Suprapubic skin (tissue), 4 donors: ENCODE measurements at regions not wholly inside any gene's neighbourhood (a gene's known extent, or its start where the extent isn't known, plus 50 kb on each side); places are given as distances from the start of the nearest gene placed in this dataset.

Source experiments
- DNase-seq, 2 donors: peaks; one replicate each; pipeline ENCODE4 v3.0.0-alpha.2; 2019; ENCODE audit warnings: low spot score in 2 of 2
- H3K27ac ChIP-seq: fragments of 200-600 bp; sonication (generic); one replicate; pipeline ENCODE4 v1.5.1; 2019
- H3K27me3 ChIP-seq: fragments of 200-600 bp; sonication (generic); one replicate; pipeline ENCODE4 v1.5.1; 2019
- H3K36me3 ChIP-seq: fragments of 200-600 bp; sonication (generic); one replicate; pipeline ENCODE4 v1.5.1; 2019
- H3K4me1 ChIP-seq: fragments of 200-600 bp; sonication (generic); one replicate; pipeline ENCODE4 v1.5.1; 2019
- H3K4me3 ChIP-seq: fragments of 200-600 bp; sonication (generic); one replicate; pipeline ENCODE4 v1.5.1; 2019; ENCODE audit warnings: mild to moderate bottlenecking
- H3K9me3 ChIP-seq: fragments of 200-600 bp; sonication (generic); one replicate; pipeline ENCODE4 v1.5.1; 2019
- EP300 ChIP-seq: sonication (generic); formaldehyde crosslinking; IDR thresholded peaks from one replicate; pipeline ENCODE4 v1.6.1; 2017; ENCODE audit warnings: antibody characterized with exemption
- POLR2A ChIP-seq, 2 donors: fragments of 450-650 bp; IDR thresholded peaks; one replicate each; pipeline ENCODE4 v1.6.1; 2017; ENCODE audit warnings: antibody characterized with exemption in 2 of 2, mild to moderate bottlenecking in 2 of 2, moderate library complexity in 2 of 2
- POLR2AphosphoS5 ChIP-seq, 3 donors: sonication (generic); formaldehyde crosslinking; IDR thresholded peaks; one replicate each; pipeline ENCODE4 v1.6.1; 2017; ENCODE audit warnings: antibody characterized with exemption in 3 of 3
- WGBS: methylation state at CpG from one replicate; pipeline ENCODE4 v1.1.5; 2018; 5-methylcytosine and 5-hydroxymethylcytosine counted together
- TF ChIP-seq, protein P1 (sequence below), 2 donors: fragments of 200-600 bp in 1 of 2; fragments of 450-650 bp in 1 of 2; sonication (generic) in 1 of 2; IDR thresholded peaks; one replicate each; pipeline ENCODE4 v1.5.1; 2016 to 2019; ENCODE audit warnings: antibody characterized with exemption in 2 of 2, mild to moderate bottlenecking in 1 of 2, moderate library complexity in 1 of 2

- Histone ChIP-seq H3K4me1 (peaks cover 56% of the 10 kb centered on the region), H3K27me3 (no peaks in the 10 kb centered on the region), H3K27ac (peak overlapping the region; percentile 9), H3K36me3 (no peaks in the 10 kb centered on the region), H3K9me3 (no peaks in the 10 kb centered on the region), H3K4me3 (no peak overlapping the region)
- WGBS, result 92% methylated on average over 4 of the region's 4 CpGs
- DNase-seq, result no peak
- TF ChIP-seq POLR2AphosphoS5 (IDR thresholded peaks at IDR 0.05) (no peak), POLR2A (IDR thresholded peaks at IDR 0.05) (no peak), EP300 (no peak)
- TF ChIP-seq, protein P1, sequence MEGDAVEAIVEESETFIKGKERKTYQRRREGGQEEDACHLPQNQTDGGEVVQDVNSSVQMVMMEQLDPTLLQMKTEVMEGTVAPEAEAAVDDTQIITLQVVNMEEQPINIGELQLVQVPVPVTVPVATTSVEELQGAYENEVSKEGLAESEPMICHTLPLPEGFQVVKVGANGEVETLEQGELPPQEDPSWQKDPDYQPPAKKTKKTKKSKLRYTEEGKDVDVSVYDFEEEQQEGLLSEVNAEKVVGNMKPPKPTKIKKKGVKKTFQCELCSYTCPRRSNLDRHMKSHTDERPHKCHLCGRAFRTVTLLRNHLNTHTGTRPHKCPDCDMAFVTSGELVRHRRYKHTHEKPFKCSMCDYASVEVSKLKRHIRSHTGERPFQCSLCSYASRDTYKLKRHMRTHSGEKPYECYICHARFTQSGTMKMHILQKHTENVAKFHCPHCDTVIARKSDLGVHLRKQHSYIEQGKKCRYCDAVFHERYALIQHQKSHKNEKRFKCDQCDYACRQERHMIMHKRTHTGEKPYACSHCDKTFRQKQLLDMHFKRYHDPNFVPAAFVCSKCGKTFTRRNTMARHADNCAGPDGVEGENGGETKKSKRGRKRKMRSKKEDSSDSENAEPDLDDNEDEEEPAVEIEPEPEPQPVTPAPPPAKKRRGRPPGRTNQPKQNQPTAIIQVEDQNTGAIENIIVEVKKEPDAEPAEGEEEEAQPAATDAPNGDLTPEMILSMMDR (IDR thresholded peaks at IDR 0.05), result no peak
These were observed 93.1 kb downstream of the ZFP36L2 start for GRCh38 chr2:43133336-43133707.

- no peaks in the 10 kb centered on the region for H3K36me3 ChIP-seq
- H3K4me1 ChIP-seq, result peaks cover 62% of the 10 kb centered on the region
- no peak for TF ChIP-seq POLR2A (IDR thresholded peaks at IDR 0.05)
- no peak for TF ChIP-seq EP300
- TF ChIP-seq POLR2AphosphoS5 (IDR thresholded peaks at IDR 0.05), result no peak
- TF ChIP-seq, protein P1 (IDR thresholded peaks at IDR 0.05), result no peak
- H3K9me3 ChIP-seq, result no peaks in the 10 kb centered on the region
- H3K27ac ChIP-seq, result peak overlapping the region; percentile 85
- 75% methylated on average over 7 of the region's 12 CpGs for WGBS
- no peak overlapping the region for H3K4me3 ChIP-seq
- DNase-seq, result no peak
- H3K27me3 ChIP-seq, result no peaks in the 10 kb centered on the region
These were observed 93.6 kb downstream of the ZFP36L2 start for GRCh38 chr2:43132683-43133301.

DNA sequence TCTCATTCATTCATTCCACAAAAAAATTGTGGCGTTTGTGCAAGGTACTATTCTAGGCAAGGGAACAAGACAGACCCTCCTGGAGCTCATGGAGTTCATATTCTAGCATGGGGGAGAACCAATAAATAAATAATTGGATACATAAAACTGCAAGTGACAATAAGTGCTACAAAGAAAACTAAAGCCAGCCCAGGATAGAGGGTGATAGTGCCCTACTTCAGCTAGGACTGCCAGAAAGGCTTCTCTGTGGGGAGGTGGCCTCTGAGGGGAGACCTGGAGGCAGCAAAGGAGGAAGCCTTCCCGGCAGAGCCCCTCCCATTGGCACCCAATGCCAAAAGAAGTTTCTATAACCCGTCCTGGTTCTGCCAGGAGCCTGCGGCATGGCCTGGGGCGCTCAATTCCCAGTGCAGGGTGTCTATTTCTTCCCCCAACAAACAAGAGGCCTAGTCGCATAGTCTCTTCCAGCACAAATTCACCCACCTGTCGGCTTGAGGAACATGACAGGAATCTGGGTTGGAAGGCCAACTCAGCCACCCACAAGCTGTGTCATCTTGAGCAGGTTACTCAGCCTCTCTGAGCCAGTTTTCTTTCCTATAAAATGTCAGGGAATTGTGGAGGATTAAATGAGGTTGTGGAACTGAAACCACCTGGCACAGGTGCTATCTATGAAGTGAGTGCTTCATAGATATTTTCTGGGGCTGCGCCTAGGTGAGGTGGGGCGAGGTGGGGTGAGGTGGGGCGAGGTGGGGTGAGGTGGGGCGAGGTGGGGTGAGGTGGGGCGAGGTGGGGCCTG is 94.3 kb downstream of the ZFP36L2 start:
- WGBS, result 43% methylated on average over 10 of the region's 12 CpGs
- no peaks in the 10 kb centered on the region for H3K27me3 ChIP-seq
- no peaks in the 10 kb centered on the region for H3K36me3 ChIP-seq
- no peaks in the 10 kb centered on the region for H3K9me3 ChIP-seq
- TF ChIP-seq, protein P1 (IDR thresholded peaks at IDR 0.05), result no peak
- TF ChIP-seq POLR2A (IDR thresholded peaks at IDR 0.05) (no peak), EP300 (no peak), POLR2AphosphoS5 (IDR thresholded peaks at IDR 0.05) (no peak)
- peaks cover 63% of the 10 kb centered on the region for H3K4me1 ChIP-seq
- DNase-seq, result no peak
- H3K4me3 ChIP-seq, result no peak overlapping the region
- H3K27ac ChIP-seq, result peak overlapping the region; percentile 85

- Histone ChIP-seq H3K9me3 (no peaks in the 10 kb centered on the region), H3K27ac (peak overlapping the region; percentile 85), H3K4me1 (peaks cover 63% of the 10 kb centered on the region), H3K36me3 (no peaks in the 10 kb centered on the region), H3K4me3 (no peak overlapping the region), H3K27me3 (no peaks in the 10 kb centered on the region)
- TF ChIP-seq, protein P1 (IDR thresholded peaks at IDR 0.05), result peak in 1 of 2 donors; percentile 8
- TF ChIP-seq POLR2AphosphoS5 (IDR thresholded peaks at IDR 0.05), result peak in 2 of 3 donors; percentile 14 to 25
- TF ChIP-seq EP300, result no peak
- no peak for TF ChIP-seq POLR2A (IDR thresholded peaks at IDR 0.05)
- 40% methylated on average over 16 of the region's 18 CpGs for WGBS
- peak; percentile 88 to 89 for DNase-seq
These were observed 95.1 kb downstream of the ZFP36L2 start for GRCh38 chr2:43131051-43131889.

- WGBS, result 90% methylated on average over 6 of the region's 6 CpGs
- no peaks in the 10 kb centered on the region for H3K36me3 ChIP-seq
- H3K9me3 ChIP-seq, result no peaks in the 10 kb centered on the region
- H3K4me3 ChIP-seq, result no peak overlapping the region
- no peak for DNase-seq
- TF ChIP-seq EP300, result no peak
- TF ChIP-seq, protein P1 (IDR thresholded peaks at IDR 0.05), result no peak
- TF ChIP-seq POLR2AphosphoS5 (IDR thresholded peaks at IDR 0.05), result no peak
- TF ChIP-seq POLR2A (IDR thresholded peaks at IDR 0.05), result no peak
- peaks cover 59% of the 10 kb centered on the region for H3K4me1 ChIP-seq
- H3K27me3 ChIP-seq, result no peaks in the 10 kb centered on the region
- H3K27ac ChIP-seq, result peak overlapping the region; percentile 85
These were observed 95.9 kb downstream of the ZFP36L2 start for GRCh38 chr2:43130548-43130875.
